Neural cell (in vitro differentiated cells): ENCODE measurements at regions not wholly inside any gene's neighbourhood (a gene's known extent, or its start where the extent isn't known, plus 50 kb on each side); places are given as distances from the start of the nearest gene placed in this dataset.

ENCODE experiments used
- TAF1 ChIP-seq: IDR thresholded peaks from 2 replicates; pipeline ENCODE4 v1.6.1; 2012; ENCODE audit warnings: low read depth
- TF ChIP-seq, protein P1 (sequence below): fragments of 450-650 bp; IDR thresholded peaks from 2 replicates; pipeline ENCODE4 v1.5.1; 2014; ENCODE audit warnings: antibody characterized with exemption, mild to moderate bottlenecking, moderate library complexity; ENCODE audit not compliant: poor library complexity, severe bottlenecking
- TF ChIP-seq, protein P2 (sequence below): IDR thresholded peaks from 2 replicates; pipeline ENCODE4 v1.6.1; 2012; ENCODE audit warnings: borderline replicate concordance

DNA sequence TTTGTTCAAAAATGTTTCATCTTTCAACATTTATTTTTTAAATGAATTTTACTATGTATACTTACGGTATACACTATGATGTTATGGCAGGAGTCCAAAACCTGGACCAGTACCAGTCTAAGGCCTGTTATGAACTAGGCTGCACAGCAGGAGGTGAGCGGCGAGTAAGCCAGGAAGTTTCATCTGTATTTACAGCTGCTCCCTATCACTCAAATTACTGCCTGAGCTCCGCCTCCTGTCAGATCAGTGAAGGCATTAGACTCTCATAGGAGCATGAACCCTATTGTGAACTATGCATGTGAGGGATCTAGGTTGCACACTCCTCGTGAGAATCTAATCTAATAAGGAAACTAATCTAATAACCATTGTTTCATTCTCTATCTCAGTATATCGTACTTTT lies 715.5 kb upstream of the PTPRD start:
- TF ChIP-seq, protein P1, sequence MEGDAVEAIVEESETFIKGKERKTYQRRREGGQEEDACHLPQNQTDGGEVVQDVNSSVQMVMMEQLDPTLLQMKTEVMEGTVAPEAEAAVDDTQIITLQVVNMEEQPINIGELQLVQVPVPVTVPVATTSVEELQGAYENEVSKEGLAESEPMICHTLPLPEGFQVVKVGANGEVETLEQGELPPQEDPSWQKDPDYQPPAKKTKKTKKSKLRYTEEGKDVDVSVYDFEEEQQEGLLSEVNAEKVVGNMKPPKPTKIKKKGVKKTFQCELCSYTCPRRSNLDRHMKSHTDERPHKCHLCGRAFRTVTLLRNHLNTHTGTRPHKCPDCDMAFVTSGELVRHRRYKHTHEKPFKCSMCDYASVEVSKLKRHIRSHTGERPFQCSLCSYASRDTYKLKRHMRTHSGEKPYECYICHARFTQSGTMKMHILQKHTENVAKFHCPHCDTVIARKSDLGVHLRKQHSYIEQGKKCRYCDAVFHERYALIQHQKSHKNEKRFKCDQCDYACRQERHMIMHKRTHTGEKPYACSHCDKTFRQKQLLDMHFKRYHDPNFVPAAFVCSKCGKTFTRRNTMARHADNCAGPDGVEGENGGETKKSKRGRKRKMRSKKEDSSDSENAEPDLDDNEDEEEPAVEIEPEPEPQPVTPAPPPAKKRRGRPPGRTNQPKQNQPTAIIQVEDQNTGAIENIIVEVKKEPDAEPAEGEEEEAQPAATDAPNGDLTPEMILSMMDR: no peak
- TF ChIP-seq, protein P2, sequence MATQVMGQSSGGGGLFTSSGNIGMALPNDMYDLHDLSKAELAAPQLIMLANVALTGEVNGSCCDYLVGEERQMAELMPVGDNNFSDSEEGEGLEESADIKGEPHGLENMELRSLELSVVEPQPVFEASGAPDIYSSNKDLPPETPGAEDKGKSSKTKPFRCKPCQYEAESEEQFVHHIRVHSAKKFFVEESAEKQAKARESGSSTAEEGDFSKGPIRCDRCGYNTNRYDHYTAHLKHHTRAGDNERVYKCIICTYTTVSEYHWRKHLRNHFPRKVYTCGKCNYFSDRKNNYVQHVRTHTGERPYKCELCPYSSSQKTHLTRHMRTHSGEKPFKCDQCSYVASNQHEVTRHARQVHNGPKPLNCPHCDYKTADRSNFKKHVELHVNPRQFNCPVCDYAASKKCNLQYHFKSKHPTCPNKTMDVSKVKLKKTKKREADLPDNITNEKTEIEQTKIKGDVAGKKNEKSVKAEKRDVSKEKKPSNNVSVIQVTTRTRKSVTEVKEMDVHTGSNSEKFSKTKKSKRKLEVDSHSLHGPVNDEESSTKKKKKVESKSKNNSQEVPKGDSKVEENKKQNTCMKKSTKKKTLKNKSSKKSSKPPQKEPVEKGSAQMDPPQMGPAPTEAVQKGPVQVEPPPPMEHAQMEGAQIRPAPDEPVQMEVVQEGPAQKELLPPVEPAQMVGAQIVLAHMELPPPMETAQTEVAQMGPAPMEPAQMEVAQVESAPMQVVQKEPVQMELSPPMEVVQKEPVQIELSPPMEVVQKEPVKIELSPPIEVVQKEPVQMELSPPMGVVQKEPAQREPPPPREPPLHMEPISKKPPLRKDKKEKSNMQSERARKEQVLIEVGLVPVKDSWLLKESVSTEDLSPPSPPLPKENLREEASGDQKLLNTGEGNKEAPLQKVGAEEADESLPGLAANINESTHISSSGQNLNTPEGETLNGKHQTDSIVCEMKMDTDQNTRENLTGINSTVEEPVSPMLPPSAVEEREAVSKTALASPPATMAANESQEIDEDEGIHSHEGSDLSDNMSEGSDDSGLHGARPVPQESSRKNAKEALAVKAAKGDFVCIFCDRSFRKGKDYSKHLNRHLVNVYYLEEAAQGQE: no peak
- TF ChIP-seq TAF1: no peak
